Cardiac septum (tissue), 1 donor: ENCODE measurements at regions not wholly inside any gene's neighbourhood (a gene's known extent, or its start where the extent isn't known, plus 50 kb on each side); places are given as distances from the start of the nearest gene placed in this dataset.
"Not testable (repeated sequence)": the region's sequence is repeated elsewhere in the genome, so short reads cannot be mapped to it uniquely, and the experiment has no call there.

ENCODE experiments used
- DNase-seq: peaks from one replicate; pipeline ENCODE4 v3.0.0-alpha.2; 2020; ENCODE audit warnings: low spot score
- intact Hi-C: fragments of 100-400 bp; cut with DNase I; formaldehyde crosslinking; loops from one replicate; pipeline ENCODE4 v1.14.0; 2022
- donor health status: DM: no; HTN: no; CAD: no.

- intact Hi-C loops, DNase-seq: not testable (repeated sequence)
Measured at GRCh38 chr9:78916884-78917283, 620.0 kb downstream of the PSAT1 start.

DNA sequence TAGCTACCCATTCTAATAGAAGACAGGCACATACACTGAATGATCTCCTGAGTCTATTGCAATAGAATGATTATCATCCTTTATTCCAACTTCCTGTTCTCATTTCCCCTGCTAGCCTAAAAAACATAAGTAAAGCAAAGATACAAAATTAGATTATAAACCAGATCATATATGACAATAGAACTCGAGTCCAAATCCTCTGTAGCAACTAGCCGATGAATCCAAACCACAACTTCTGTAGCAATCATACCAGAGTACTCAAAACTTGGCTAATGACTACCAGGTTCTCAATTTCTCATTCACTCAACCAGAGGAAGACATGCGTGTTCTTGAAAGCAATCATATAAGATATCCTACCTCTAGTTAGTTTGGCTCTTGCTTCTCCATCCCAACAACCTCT, 622.1 kb downstream of the PSAT1 start:
- DNase-seq, result no peak
- intact Hi-C loops, result no loop called here

GRCh38 chr9:78919701-78920100, 622.8 kb downstream of the PSAT1 start:
- DNase-seq, result no peak
- intact Hi-C loops, result no loop called here

DNA sequence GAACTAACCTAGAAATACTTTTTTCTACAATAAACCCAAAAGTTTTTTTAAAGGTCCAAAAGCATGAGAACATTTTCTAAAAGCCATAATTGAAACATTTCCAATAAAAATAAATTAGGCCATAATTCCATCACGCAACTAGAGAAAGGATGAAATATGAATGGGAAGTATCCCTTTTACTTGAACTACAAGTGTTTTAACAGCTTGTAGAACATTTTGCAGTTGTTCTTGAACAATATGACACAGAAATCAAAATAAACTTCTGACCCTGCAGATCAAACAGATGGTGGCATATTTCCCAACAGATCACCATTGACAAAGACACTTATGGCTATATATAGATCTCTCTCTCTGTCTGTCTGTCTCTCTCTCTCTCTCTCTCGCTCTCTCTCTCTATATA, 624.4 kb downstream of the PSAT1 start:
- DNase-seq, result no peak
- intact Hi-C loops, result no loop called here

DNA sequence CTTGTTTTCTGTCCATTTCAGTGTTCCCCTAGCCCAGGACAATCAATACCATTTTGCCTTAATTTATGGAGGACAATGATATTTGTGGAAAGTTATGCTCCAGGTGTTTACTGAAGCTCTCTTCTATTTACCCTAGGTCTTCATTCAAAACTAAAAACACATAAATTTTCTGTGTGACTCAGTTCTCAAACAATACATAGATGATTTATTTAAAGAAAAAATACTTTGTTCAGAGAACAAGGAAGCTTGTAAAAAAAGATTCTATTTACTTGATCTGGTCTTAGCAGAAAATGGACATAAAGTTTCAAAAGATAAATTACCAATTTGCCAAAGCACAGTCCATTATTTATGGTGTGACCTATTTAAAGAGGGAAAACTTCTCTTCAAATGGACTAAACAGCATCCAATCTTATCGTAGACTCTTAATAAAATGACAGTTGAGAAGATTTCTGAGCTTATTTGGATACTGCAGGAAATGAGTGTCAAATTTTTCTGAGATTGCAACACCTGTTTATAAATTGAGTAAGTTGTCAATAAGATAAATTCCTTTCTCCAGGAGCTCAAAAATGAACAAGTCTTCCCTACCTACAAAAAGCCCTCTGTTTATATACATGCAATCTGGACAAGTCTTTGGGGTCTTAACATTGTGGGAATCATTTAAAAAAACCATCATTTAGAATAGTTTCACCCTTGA, 627.2 kb downstream of the PSAT1 start:
- no peak for DNase-seq
- intact Hi-C loops, result no loop called here

- intact Hi-C loops, result no loop called here
- DNase-seq, result no peak
Measured at GRCh38 chr9:78927099-78927940, 630.4 kb downstream of the PSAT1 start.

DNA sequence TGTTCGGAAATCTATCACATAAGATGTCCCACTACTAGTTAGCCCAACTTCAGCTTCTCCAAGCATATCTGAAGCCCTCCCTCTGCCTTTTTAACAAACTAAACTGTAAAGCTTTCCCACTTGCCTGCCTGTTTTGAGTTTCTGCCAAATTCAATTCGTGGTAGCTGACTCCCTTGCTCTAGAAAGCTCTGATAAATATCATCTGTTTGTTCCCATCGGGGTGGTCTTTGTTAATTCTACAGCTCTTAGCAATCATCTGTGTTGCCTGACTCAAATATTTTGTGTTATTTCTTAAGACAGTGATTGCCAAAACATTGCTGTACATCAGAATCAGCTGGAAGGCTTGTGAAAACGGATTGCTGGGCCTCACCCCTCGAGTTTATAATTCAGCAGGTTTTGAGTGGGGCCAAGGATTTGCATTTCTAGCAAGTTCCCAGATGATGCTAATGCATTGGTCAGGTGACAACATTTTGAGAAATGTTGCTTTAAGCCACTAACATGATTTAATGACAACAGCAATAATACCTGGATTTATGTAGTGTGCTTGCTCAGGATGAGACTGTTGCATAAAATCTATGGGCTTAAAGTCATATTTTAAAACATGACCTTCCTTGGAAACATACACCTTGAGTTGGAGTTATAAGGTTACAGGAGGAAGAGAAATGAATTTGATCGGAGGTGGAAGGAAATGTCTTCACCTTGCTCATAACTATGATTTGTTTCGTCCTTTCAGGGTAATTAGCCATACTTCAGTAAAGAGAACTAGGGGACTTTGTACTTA, 631.9 kb downstream of the PSAT1 start:
- intact Hi-C loops, result no loop called here
- no peak for DNase-seq

DNA sequence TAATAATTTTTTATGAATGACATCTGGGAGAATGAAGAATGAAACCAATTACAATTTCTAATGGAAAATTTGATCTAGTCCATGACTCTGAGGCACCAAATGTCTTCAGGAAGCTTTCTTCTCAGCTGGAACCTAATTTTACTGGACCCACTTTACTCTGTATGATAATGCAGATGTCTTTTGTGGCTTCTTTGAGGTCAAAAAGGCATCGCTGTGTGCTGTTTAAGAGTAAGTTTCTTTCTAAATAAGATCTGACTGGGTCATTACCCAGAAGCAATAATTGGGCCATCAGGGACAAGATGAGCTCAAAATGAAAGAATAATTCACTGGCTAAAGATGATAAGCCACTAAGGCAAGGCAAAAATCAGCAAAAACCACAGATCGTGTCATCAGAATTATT, 633.4 kb downstream of the PSAT1 start:
- intact Hi-C loops, result no loop called here
- DNase-seq, result no peak

GRCh38 chr9:78932849-78933627, 636.1 kb downstream of the PSAT1 start:
- no peak for DNase-seq
- intact Hi-C loops, result no loop called here

DNA sequence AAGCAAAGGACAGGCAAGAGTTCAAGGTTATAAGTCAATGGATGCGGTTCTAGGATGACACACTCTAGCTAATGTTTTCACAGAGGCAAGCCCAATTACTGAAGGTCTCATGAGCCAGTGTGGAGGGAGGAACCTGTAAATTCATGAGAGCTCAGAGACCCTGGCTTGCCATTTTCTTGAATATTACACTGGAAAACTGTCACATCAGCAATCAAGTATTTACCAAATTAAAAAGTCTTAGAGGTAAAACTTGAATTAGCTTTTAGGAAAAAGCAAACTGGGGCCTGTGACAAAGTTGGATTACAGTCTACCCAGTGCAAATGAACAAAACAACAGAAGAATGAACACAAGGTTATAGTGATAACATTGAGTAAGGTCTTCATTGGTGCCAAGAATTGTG, 636.9 kb upstream of the TLE4 start:
- intact Hi-C loops, result no loop called here

GRCh38 chr9:78938821-78939220, 632.9 kb upstream of the TLE4 start:
- intact Hi-C loops, result no loop called here
- no peak for DNase-seq

More for the DNA sequence above, 636.9 kb upstream of the TLE4 start:
- DNase-seq, result no peak

- DNase-seq, result no peak
- intact Hi-C loops, result no loop called here
Measured at GRCh38 chr9:78939311-78940065, 632.3 kb upstream of the TLE4 start.

DNA sequence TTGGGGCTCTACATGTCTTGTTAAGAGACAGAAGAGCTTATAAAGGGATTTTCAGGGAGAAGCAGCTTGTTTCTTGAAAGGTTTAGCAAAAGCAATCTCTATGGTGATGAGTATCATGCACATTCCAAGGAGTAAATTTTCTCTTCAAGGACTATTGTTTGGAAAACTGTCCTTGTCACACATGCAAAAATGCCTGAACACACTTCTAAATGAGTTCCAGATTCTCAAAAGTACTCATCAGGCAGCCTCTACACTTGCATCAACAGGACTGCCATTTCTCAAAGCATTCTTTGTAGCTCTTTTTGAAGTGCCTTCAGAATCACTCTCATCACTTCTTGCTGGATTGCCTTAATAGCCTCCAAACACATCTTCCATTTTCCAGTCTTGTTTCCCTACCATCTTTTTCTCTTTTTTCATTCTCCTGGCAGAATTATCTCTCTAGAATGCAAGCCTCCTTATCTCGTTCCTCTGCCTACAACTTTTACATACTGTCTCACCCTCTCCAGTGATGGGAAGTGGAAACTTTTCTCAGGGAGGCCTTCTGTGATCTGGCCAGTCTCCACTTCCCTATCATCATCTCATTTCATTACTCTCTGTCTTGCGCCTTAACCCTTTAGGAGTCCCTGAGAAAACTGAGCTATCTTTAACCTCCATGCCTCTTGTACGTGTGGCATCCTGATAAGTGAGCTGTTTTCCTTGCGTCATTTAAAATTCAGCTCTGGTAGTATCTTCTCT, 631.5 kb upstream of the TLE4 start:
- no peak for DNase-seq
- intact Hi-C loops, result no loop called here

DNA sequence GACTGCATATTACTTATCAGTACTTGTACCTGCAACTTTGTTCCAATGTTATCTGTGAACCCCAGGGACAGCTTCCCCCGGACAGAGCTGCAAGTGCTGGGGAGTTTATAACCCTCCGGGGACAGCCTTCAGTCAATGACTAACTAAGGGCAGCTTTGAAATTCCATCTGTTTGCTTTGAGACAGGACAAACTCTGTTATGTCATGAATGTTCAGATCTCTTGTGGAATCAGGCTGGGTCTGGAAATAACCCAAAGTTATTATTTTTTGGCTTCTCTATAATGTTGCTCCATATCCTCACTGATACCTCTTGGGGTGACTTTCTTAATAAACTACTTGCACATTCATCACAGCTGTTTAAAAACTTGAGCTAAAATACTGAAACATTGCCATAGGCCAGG, 617.5 kb upstream of the TLE4 start:
- DNase-seq, result no peak
- intact Hi-C loops, result no loop called here

- intact Hi-C loops, result no loop called here
- DNase-seq, result no peak
Measured at GRCh38 chr9:78958892-78959291, 612.9 kb upstream of the TLE4 start.

DNA sequence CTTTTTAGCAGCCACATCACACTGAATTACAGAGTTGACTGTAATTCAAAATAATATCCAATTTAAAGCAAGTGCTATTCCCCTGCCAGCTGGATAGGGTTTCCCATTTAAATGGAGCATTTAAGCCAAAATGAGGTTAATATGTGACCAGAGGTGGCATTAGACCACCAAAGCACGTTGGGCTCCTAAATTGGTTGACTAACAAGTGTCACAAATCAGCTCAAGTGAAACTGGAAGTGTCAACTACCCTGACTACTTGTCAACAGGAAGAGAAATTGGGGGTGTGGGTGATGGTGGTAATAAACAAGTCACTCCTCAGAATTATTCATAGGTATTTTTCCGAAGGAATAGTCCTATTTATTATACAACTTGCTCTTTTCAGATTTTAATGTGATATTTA, 609.6 kb upstream of the TLE4 start:
- no peak for DNase-seq
- intact Hi-C loops, result no loop called here

DNA sequence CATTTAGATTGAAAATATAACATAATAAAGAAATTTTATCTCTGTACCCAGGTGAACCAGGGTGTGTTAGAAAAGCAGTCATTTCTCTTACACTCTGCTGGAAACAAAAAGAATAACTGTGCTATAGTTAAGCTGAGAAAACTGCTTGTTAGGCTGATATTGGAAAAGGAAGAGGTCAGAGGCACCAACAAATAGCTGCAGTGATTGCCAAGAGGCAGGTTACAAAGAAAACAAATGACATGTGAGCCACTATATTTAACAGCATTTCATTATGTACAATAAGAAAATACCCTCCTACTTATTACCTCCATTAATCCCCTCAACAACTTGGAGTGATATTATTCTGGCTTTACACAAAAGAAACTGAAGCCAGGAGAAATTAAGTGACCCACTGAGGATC, 607.9 kb upstream of the TLE4 start:
- intact Hi-C loops, result no loop called here

DNA sequence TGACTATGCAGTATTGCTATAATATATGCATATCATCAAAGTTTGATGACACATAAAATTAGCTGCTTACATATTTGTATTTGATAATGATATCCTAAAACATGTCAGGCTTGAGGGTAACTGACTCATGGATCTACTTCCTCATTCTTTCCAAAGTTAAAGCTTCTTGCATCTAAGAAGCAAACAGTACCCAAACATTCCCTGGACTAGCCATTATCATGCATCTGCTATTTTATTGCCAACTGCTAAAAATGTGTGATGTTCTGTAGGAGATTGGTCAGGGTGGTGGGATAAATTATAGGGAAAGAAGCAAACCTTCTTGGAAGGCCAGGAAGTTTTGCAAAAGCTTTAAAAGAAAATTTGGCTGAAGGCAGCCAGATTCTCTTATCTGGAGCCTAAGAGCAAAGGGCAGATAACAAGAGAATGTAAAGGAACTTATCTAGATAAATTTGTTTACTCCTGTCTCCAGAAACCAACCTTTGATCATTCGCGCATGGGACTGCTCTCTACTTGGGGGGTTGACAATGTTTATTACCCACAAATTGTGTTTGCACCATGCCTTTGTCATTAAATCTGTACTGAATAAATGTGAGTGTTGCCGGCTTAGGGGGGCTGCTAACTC, 604.1 kb upstream of the TLE4 start:
- no peak for DNase-seq
- intact Hi-C loops, result no loop called here

More for the DNA sequence above, 607.9 kb upstream of the TLE4 start:
- no peak for DNase-seq
